Right ventricle myocardium superior (tissue), 1 donor: ENCODE measurements at regions not wholly inside any gene's neighbourhood (a gene's known extent, or its start where the extent isn't known, plus 50 kb on each side); places are given as distances from the start of the nearest gene placed in this dataset.

Experiments
- ATAC-seq: fragments of 200-7000 bp; cut with Tn5 transposase; one replicate; pipeline ENCODE4 v1.9.1; 2020; ENCODE audit warnings: mild to moderate bottlenecking; ENCODE audit not compliant: poor library complexity
- DNase-seq: peaks from one replicate; pipeline ENCODE4 v3.0.0-alpha.2; 2020
- intact Hi-C: fragments of 100-400 bp; cut with DNase I; formaldehyde crosslinking; loops from one replicate; pipeline ENCODE4 v1.11.2; 2022
- donor health status: DM: no; HTN: yes; CAD: no; lungs with severe emphysema.

GRCh38 chr15:97750060-97750459 lies 210.4 kb upstream of the ARRDC4 start:
- intact Hi-C loops, result no loop called here
- DNase-seq (no peak), ATAC-seq (no peak)

GRCh38 chr15:97755726-97756125 lies 204.8 kb upstream of the ARRDC4 start:
- no peak for DNase-seq
- intact Hi-C loops, result no loop called here
- ATAC-seq, result no peak

DNA sequence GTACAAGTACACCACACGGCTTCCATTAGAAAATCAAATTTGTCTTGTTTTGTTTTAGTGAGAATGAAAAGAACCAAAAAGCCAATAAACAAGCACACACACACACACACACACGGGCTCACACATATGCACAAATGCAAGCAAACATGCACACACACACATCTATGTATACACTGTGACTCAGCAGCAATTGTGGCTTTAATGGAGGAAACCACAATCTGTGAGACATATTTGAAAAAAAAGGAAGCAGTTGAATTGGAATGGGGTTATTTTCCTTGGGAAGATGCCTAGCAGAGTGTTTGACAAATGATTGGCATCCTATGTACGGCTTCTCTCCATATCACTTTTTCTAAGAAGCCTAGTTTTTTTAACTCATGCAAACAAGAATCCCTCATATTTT lies 201.1 kb upstream of the ARRDC4 start:
- DNase-seq (no peak), ATAC-seq (no peak)
- intact Hi-C loops, result no loop called here

DNA sequence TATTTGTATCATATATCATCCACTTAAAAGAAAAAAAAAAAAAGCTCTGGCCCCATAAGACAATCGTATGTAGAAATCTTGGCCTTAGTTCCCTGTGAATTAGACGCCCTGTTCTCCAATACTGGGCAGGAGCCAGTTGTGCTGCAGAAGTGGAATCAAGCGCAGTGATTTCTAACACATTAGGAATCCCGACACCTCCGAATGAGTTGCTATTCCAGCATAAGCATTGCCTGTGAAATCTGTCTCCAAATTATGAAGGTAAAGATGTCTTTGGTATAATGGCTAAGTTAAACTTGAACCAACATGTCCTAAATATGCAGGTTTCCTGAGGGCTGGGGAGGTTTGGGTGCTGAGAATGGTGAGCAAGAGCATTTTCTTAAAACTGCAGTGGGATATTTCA lies 199.4 kb upstream of the ARRDC4 start:
- intact Hi-C loops, result no loop called here
- ATAC-seq (no peak), DNase-seq (no peak)

DNA sequence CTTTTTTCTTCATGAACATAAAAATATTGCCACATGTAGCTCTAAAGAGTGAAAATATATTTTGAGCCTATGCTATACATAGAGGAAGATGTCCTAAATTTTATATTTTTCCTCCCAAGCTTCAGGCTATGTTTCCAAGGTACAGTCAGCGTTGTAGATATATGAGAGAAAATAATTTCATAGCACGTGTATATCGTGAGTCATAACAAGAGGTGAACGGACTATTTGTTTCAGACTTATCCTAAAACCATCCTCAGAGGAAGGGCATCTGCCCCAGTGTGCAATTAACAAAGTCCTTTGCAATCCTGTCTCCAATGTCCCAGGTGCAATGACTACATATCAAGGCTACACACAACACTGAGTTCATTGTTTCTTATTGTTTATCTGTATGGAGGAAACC lies 177.3 kb upstream of the ARRDC4 start:
- ATAC-seq (no peak), DNase-seq (no peak)
- intact Hi-C loops, result no loop called here

- DNase-seq (no peak), ATAC-seq (no peak)
- intact Hi-C loops, result no loop called here
Measured at GRCh38 chr15:97786741-97787140, 173.8 kb upstream of the ARRDC4 start.

- ATAC-seq (no peak), DNase-seq (no peak)
- intact Hi-C loops, result no loop called here
Measured at GRCh38 chr15:97790180-97790579, 170.3 kb upstream of the ARRDC4 start.

- ATAC-seq, result no peak
Measured at GRCh38 chr15:97791824-97792792, 168.4 kb upstream of the ARRDC4 start.

GRCh38 chr15:97804950-97805349 lies 155.6 kb upstream of the ARRDC4 start:
- DNase-seq (no peak), ATAC-seq (no peak)
- intact Hi-C loops, result no loop called here

More at GRCh38 chr15:97791824-97792792, 168.4 kb upstream of the ARRDC4 start:
- DNase-seq, result no peak
- intact Hi-C loops, result no loop called here

DNA sequence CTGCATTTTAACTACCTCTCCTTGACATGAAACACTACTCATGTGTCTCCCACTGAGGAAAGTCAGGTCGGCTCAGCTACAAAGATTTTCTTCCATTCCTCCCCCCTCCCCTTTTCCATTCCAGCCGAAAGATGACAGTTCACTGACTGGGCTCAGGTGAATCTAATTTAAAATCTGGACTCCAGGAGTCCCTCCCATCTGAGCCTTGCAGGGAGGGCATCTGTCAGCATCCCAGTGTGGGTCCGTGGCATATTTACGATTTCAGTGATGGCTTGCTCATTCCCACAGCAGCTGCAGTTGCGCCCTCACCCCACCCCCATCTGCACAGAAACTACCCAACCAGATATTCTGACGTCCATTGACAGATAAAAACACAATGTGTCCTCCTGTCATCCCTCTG lies 153.7 kb upstream of the ARRDC4 start:
- no peak for ATAC-seq
- DNase-seq, result no peak
- intact Hi-C loops, result no loop called here

- DNase-seq (no peak), ATAC-seq (no peak)
- intact Hi-C loops, result no loop called here
Measured at GRCh38 chr15:97815835-97816234, 144.7 kb upstream of the ARRDC4 start.

- intact Hi-C loops, result no loop called here
- no peak for DNase-seq
- ATAC-seq, result no peak
Measured at GRCh38 chr15:97817276-97817890, 143.1 kb upstream of the ARRDC4 start.

DNA sequence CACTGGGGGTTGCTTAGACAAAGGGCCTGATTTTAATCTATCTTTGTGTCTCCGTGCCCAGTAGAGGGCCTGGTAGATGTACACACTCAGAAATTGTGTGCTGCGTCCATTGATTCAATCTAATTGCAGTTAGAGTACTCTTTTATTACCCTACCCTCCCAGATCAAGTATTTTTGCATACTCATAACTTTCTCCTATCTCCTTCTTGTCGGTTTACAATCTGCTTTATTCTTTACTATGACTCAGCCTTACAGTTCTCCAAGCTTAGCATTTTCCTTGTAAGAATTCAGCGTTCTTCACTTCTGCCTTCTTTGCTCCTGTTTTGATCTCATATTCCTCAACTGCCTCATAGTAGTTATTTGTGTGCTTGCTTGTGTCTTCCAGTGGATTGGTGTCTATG lies 124.5 kb upstream of the ARRDC4 start:
- intact Hi-C loops, result no loop called here
- DNase-seq (no peak), ATAC-seq (no peak)

DNA sequence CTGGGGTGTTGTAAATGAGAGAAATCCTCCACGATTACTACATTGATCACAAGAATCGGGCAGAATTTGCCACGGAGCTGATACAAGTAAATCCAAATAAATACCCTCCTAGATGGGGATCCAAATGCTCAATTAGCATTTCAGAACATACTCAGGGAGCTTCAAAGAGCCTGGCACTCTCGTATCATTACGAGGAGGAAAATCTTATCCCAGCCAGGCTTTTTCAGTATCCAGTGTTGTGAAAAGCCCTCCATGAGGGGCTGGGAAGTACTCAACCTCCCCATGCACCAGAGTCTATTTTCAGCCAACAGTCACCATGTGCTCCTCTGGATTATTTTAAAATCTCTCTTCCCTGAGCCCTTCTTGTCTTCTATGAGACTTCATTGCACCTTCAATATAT lies 122.6 kb upstream of the ARRDC4 start:
- intact Hi-C loops, result no loop called here
- ATAC-seq (no peak), DNase-seq (no peak)

DNA sequence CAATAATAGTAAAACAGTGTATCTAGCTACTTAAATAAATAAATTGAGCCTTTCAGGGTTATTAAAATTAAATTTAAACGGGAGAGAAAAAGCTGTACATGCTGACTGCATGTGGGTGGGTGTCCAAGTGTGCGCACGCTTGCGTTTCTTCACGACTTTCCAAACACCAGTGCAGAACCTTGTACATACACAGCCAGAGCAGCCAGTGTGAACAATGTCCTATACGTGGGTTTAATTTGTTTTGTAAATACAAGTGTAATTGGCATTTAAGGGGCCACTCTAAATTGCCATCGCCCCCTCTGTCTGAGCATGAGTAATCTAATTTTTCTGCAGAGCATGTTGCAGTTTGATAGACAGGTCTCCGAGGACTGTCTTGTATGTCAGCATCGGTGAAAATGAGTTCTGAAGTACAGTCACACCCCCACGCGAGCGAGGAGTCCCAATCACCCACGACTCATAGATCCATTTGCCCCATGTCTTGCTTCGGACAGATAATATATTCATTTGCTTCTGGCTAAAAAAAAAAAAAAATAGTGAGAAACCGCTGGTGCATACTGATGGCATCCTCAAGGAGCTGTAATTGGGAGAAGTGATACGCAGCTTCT lies 121.8 kb upstream of the ARRDC4 start:
- ATAC-seq (no peak), DNase-seq (no peak)
- intact Hi-C loops, result no loop called here

GRCh38 chr15:97840501-97840900 lies 120.0 kb upstream of the ARRDC4 start:
- no peak for ATAC-seq
- intact Hi-C loops, result no loop called here
- no peak for DNase-seq

GRCh38 chr15:97841558-97841957 lies 118.9 kb upstream of the ARRDC4 start:
- ATAC-seq, result no peak
- intact Hi-C loops, result no loop called here
- no peak for DNase-seq

DNA sequence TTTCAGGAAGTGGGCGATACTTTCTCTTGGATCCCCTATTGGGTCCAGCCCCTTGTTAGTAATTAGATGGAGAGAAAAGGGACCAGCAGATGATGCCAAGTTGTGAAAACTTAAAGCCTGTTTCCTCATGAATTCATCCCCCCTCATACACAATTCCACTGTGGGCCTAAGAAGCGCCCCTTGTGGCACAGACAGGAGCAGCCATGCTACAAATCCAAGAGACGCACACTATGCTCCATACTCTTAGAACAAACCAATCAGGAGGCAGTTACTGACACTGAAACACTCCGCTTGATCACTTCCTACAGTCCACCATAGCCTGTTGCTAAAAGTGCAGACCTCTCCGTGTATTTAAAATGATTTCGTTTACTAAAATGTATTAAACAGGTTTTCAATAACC lies 111.3 kb upstream of the ARRDC4 start:
- ATAC-seq, result no peak
- intact Hi-C loops, result no loop called here

DNA sequence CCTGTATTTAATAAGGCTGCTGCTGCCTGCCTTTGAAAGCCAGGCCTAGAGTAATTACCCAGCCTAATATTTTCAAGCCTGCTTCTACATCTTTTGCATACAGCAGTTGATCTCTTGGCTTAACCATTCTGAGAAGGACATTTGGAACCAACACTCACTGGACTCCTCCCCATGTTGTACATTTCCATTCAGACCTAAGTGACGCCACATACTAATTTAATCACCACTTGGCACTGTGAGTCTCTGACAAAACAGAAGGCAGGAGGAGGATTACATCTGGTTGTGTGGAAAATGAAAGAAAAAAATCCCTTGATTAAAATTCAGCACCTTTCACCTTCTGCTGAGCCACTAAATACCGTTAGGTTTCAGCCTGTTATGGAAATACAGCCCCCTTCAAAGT lies 102.2 kb upstream of the ARRDC4 start:
- no peak for DNase-seq
- ATAC-seq, result no peak
- intact Hi-C loops, result no loop called here

More for the DNA sequence above, 111.3 kb upstream of the ARRDC4 start:
- no peak for DNase-seq
